Body of pancreas (tissue), 4 donors: ENCODE measurements at regions not wholly inside any gene's neighbourhood (a gene's known extent, or its start where the extent isn't known, plus 50 kb on each side); places are given as distances from the start of the nearest gene placed in this dataset.
A peak's percentile ranks its signal among the peaks of the same experiment; 100 is the strongest.
"Not testable (repeated sequence)": the region's sequence is repeated elsewhere in the genome, so short reads cannot be mapped to it uniquely, and the experiment has no call there.

ENCODE experiments used
- ATAC-seq: fragments of 150-250 bp; one replicate; pipeline ENCODE4 v1.9.1; 2016
- DNase-seq, 4 donors: peaks; one replicate each; pipeline ENCODE4 v3.0.0-alpha.2; 2019
- H3K27ac ChIP-seq, 4 donors: fragments of 200-600 bp; sonication (generic); 1 replicate in 3 of 4; 2 replicates in 1 of 4; pipeline versions ENCODE4 v1.5.1 to v1.6.1; 2016 to 2019; ENCODE audit warnings: mild to moderate bottlenecking in 1 of 4, mixed read lengths in 1 of 4, moderate library complexity in 1 of 4
- H3K27me3 ChIP-seq, 2 donors: fragments of 200-600 bp; sonication (generic); one replicate each; pipeline ENCODE4 v1.6.0; 2016; ENCODE audit warnings: mild to moderate bottlenecking in 1 of 2
- H3K36me3 ChIP-seq, 2 donors: fragments of 200-600 bp; sonication (generic); replicated peaks in 1 of 2; 2 replicates each; pipeline ENCODE4 v1.5.1; 2016; ENCODE audit warnings: low read depth in 2 of 2; ENCODE audit not compliant: insufficient read depth in 1 of 2
- H3K4me1 ChIP-seq: fragments of 200-600 bp; sonication (generic); one replicate; pipeline ENCODE4 v1.6.0; 2016
- H3K4me3 ChIP-seq, 2 donors: fragments of 200-600 bp; sonication (generic); 1 replicate in 1 of 2; 2 replicates in 1 of 2; pipeline ENCODE4 v1.5.1; 2016 to 2019
- H3K9me3 ChIP-seq, 3 donors: fragments of 200-600 bp; sonication (generic); 1 replicate in 2 of 3; 2 replicates in 1 of 3; pipeline ENCODE4 v1.5.1; 2016
- POLR2A ChIP-seq, 3 donors: fragments of 450-650 bp; IDR thresholded peaks; one replicate each; pipeline ENCODE4 v1.6.1; 2016; ENCODE audit warnings: antibody characterized with exemption in 3 of 3, mild to moderate bottlenecking in 2 of 3
- WGBS, 2 donors: methylation state at CpG; one replicate each; pipeline ENCODE4 v1.1.5; 2017; 5-methylcytosine and 5-hydroxymethylcytosine counted together
- intact Hi-C: fragments of 100-400 bp; cut with DNase I; formaldehyde crosslinking; loops from one replicate; pipeline ENCODE4 v1.15.1; 2023
- TF ChIP-seq, protein P1 (sequence below), 7 experiments: fragments of 450-650 bp in 4 of 7; fragments of 200-600 bp in 3 of 7; sonication (generic) in 3 of 7; IDR thresholded peaks; one replicate each; pipeline ENCODE4 v1.5.1; 2016 to 2019; ENCODE audit warnings: antibody characterized with exemption in 7 of 7

DNA sequence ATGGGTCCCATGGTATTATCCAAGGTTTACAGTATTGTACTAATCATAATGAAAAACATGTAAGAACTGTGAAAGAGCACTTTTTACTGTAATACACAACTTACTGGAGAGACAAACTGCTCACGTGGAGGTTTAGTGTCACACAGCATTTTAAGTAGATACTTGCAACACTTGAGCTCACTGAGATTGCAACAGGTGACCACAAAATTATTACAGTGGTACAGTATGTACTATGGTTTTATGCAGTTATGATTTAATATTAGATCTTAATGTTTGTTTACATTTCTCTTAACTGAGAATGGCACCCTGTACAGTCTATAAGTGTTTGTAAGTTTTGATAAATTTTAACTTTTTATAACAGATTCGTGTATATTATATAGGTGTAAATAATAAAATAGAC, 118.6 kb upstream of the SKOR2 start:
- Histone ChIP-seq H3K27ac (no peak overlapping the region), H3K9me3 (peaks cover 0 to 6% (median 0%) of the 10 kb centered on the region in 3 donors), H3K36me3 (no peaks in the 10 kb centered on the region), H3K4me3 (no peak overlapping the region), H3K27me3 (no peaks in the 10 kb centered on the region), H3K4me1 (no peaks in the 10 kb centered on the region)
- TF ChIP-seq, protein P1, sequence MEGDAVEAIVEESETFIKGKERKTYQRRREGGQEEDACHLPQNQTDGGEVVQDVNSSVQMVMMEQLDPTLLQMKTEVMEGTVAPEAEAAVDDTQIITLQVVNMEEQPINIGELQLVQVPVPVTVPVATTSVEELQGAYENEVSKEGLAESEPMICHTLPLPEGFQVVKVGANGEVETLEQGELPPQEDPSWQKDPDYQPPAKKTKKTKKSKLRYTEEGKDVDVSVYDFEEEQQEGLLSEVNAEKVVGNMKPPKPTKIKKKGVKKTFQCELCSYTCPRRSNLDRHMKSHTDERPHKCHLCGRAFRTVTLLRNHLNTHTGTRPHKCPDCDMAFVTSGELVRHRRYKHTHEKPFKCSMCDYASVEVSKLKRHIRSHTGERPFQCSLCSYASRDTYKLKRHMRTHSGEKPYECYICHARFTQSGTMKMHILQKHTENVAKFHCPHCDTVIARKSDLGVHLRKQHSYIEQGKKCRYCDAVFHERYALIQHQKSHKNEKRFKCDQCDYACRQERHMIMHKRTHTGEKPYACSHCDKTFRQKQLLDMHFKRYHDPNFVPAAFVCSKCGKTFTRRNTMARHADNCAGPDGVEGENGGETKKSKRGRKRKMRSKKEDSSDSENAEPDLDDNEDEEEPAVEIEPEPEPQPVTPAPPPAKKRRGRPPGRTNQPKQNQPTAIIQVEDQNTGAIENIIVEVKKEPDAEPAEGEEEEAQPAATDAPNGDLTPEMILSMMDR (IDR thresholded peaks at IDR 0.05): no peak
- TF ChIP-seq POLR2A (IDR thresholded peaks at IDR 0.05): no peak
- WGBS, 2 donors: 48 to 59% methylated on average over 2 of the region's 2 CpGs
- intact Hi-C loops: no loop called here
- DNase-seq (no peak), ATAC-seq (no peak)

DNA sequence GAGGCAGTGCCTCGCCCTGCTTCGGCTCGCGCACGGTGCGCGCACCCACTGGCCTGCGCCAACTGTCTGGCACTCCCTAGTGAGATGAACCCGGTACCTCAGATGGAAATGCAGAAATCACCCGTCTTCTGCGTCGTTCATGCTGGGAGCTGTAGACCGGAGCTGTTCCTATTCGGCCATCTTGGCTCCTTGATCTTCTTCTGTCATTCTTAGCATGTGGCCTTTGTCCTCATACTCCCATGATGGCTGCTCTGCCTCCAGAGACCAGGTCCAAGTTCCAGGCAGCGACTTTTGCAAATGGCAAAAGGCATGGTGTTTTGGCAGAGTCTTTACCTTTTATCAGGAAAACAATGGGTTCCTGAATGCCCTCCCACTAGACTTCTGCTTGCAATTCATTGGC, 102.6 kb upstream of the SKOR2 start:
- H3K27me3 ChIP-seq, H3K36me3 ChIP-seq, H3K9me3 ChIP-seq, H3K27ac ChIP-seq, DNase-seq, H3K4me1 ChIP-seq, intact Hi-C loops, H3K4me3 ChIP-seq, ATAC-seq: not testable (repeated sequence)
- WGBS, 2 donors: 86 to 88% methylated on average over 7 to 15 of the region's 15 CpGs

DNA sequence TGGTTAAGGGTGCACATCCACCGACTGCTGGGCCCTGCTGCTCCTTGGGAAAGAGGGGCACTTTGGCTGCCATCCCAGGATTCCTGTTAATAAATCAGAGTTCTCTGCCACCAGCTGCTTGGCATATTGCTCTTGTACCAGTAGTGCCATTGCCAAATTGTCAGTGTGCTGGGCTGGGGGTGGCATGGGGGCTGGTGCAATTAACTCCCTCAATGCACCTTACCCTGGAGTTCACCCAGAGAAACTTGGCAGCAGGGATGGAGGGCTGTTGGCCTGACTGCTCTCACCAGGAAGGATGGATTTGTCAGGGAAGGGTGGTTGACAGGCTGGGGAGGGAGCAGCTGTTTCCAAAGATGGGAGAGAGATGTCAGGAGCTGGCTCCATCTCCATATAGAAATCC, 94.6 kb upstream of the SKOR2 start:
- TF ChIP-seq POLR2A (IDR thresholded peaks at IDR 0.05): no peak
- TF ChIP-seq, protein P1 (IDR thresholded peaks at IDR 0.05): no peak
- Histone ChIP-seq H3K4me1 (no peaks in the 10 kb centered on the region), H3K9me3 (no peaks in the 10 kb centered on the region), H3K36me3 (no peaks in the 10 kb centered on the region), H3K4me3 (no peak overlapping the region), H3K27ac (no peak overlapping the region), H3K27me3 (no peaks in the 10 kb centered on the region)
- intact Hi-C loops: no loop called here
- 54 to 86% methylated on average over 1 of the region's 1 CpG for WGBS, 2 donors
- no peak for ATAC-seq
- peak in 2 of 4 donors; percentile 4 to 21 for DNase-seq

DNA sequence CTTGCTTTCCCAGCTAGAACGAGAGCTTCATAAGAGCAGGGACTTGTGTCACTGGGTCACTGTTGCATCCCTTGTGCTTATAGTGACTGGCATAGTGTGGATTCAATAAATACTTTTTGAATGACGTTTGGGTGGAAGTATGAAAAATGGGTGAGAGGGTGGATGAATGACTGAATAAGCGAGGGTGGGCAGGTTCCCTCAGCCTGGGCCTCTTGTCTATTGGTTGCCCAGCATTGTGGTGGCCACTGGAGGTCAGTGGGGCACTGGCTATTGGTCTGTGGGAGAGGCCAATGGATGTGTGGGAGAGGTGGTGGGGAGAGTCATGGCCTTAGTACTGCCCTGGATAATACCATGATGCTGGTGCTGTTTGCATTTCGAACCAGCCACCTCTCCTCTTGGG, 93.8 kb upstream of the SKOR2 start:
- Histone ChIP-seq H3K9me3 (no peaks in the 10 kb centered on the region), H3K4me3 (no peak overlapping the region), H3K27me3 (no peaks in the 10 kb centered on the region), H3K36me3 (no peaks in the 10 kb centered on the region), H3K4me1 (no peaks in the 10 kb centered on the region), H3K27ac (no peak overlapping the region)
- intact Hi-C loops: no loop called here
- ATAC-seq: no peak
- TF ChIP-seq, protein P1 (IDR thresholded peaks at IDR 0.05): no peak
- no peak for TF ChIP-seq POLR2A (IDR thresholded peaks at IDR 0.05)
- DNase-seq: no peak
- 53 to 64% methylated on average over 4 of the region's 4 CpGs for WGBS, 2 donors

DNA sequence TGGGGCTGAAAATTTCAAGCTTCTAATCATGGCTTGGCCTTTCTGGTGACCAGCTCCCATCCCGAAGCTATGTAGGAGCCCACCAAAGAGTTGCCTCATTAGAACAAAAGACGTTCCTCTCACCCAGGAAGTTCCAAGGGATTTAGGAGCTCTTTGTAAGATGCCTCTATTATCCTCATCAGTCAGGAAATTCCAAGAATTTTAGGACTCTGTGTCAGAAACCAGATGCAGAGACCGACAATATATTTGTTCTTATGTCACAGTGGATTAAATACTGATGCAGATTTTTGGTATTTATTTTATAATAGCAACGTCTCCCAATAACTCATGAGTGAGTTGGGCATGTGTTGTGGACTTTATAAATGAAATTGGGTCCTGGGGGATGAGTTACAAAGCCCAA, 91.8 kb upstream of the SKOR2 start:
- ATAC-seq (no peak), DNase-seq (no peak)
- H3K27me3 ChIP-seq: no peaks in the 10 kb centered on the region
- TF ChIP-seq, protein P1 (IDR thresholded peaks at IDR 0.05): no peak
- TF ChIP-seq POLR2A (IDR thresholded peaks at IDR 0.05): no peak
- WGBS, 2 donors: 40 to 56% methylated on average over 4 of the region's 4 CpGs
- intact Hi-C loops: no loop called here
- no peaks in the 10 kb centered on the region for H3K36me3 ChIP-seq
- no peak overlapping the region for H3K27ac ChIP-seq
- H3K4me1 ChIP-seq: no peaks in the 10 kb centered on the region
- H3K9me3 ChIP-seq: no peaks in the 10 kb centered on the region
- no peak overlapping the region for H3K4me3 ChIP-seq
